22Rv1 (cell line): ENCODE measurements at regions not wholly inside any gene's neighbourhood (a gene's known extent, or its start where the extent isn't known, plus 50 kb on each side); places are given as distances from the start of the nearest gene placed in this dataset.

ENCODE experiments used
- ZFX ChIP-seq: fragments of 450-650 bp; IDR thresholded peaks from 2 replicates; pipeline ENCODE4 v1.6.1; 2017; ENCODE audit warnings: antibody characterized with exemption, borderline replicate concordance
- TF ChIP-seq, protein P1 (sequence below): fragments of 450-650 bp; IDR thresholded peaks from 2 replicates; pipeline ENCODE4 v1.5.1; 2017; ENCODE audit warnings: mild to moderate bottlenecking

DNA sequence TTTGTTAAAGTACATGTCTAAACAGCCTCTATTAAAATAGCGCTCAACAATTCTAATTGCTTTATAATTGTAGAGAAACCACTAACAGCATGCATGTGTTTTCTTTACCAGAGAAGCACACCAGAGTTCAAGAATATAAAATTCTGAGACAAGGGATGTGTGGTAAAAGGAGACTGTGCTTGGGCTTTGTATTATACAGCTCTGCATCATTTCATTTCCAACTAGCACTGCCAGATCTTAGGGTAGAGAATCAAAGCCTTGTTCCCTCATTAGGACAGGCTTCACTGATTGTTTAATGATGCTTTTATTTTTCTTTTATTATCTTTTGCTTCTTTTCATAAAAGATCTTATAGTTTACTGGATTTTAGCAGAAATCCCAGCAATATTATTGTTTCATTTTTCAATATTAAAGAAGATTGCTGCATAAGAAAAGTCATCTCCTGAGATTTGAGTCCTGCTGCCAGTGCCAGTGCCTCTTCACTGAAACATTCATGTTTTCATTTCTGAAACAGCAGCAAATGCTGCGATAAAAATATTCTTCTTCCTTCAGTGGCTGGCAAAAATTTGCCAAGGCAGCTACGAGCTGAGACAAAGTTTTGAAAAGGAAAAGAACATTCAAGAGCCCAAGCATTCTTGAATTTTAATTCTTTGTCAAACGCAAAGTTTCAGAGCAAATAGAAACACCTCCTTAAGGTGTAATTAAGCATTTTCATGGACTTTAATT lies 491.0 kb upstream of the PIK3R1 start:
- no peak for TF ChIP-seq ZFX
- TF ChIP-seq, protein P1, sequence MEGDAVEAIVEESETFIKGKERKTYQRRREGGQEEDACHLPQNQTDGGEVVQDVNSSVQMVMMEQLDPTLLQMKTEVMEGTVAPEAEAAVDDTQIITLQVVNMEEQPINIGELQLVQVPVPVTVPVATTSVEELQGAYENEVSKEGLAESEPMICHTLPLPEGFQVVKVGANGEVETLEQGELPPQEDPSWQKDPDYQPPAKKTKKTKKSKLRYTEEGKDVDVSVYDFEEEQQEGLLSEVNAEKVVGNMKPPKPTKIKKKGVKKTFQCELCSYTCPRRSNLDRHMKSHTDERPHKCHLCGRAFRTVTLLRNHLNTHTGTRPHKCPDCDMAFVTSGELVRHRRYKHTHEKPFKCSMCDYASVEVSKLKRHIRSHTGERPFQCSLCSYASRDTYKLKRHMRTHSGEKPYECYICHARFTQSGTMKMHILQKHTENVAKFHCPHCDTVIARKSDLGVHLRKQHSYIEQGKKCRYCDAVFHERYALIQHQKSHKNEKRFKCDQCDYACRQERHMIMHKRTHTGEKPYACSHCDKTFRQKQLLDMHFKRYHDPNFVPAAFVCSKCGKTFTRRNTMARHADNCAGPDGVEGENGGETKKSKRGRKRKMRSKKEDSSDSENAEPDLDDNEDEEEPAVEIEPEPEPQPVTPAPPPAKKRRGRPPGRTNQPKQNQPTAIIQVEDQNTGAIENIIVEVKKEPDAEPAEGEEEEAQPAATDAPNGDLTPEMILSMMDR = no peak
